ENCODE measurements at regions not wholly inside any gene's neighbourhood (a gene's known extent, or its start where the extent isn't known, plus 50 kb on each side); places are given as distances from the start of the nearest gene placed in this dataset.
"Not testable (repeated sequence)": the region's sequence is repeated elsewhere in the genome, so short reads cannot be mapped to it uniquely, and the experiment has no call there.

DNA sequence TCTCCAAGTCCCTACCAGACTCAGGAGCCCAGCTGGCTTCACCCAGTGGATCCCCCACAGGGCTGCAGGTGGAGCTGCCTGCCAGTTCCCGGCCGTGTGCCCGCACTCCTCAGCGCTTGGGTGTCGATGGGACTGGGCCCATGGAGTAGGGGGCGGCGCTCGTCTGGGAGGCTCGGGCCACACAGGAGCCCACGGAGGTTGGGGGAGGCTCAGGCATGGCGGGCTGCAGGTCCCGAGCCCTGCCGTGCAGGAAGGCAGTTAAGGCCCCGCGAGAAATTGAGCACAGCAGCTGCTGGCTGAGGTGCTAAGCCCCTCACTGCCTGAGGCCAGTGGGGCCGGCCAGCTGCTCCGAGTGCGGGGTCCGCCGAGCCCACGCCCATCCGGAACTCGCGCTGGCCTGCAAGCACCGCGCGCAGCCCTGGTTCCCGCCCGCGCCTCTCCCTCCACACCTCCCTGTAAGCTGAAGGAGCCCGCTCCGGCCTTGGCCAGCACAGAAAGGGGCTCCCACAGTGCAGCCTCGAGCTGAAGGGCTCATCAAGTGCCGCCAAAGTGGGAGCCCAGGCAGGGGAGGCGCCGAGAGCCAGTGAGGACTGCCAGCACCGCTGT lies 1771.1 kb downstream of the OLFM4 start:
- Mint-ChIP-seq H3K27ac (no peak overlapping the region), H3K9me3 (peaks cover 10 to 37% (median 23%) of the 10 kb centered on the region in 6 donors), H3K36me3 (peaks cover 0 to 4% (median 0%) of the 10 kb centered on the region in 3 donors), H3K4me3 (no peak overlapping the region), H3K4me1 (no peaks in the 10 kb centered on the region), H3K27me3 (ENCODE audit: low read depth in 3 of 3) (peaks cover 0 to 4% (median 0%) of the 10 kb centered on the region in 3 donors)
- DNase-seq = no peak

DNA sequence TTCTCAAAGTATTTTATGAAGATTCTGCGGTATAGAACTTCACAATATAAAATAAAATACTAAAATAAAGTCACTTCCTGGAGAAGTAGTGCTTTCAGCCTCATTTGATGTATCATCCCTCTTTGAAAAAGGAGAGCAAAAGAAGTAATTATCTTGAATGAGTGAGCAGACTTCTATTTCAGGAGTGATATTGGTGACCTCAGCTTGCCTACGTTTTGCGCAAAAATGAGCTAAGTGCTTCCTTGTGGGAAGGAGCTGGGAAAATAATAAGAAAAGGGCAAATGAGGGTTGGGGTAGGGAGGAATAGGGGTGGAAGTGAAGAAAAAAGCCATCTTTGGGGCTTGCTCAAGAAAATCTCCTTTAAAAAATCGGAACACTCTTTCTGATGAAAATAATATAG lies 1773.6 kb downstream of the OLFM4 start:
- H3K4me3 Mint-ChIP-seq = no peak overlapping the region
- no peak for DNase-seq
- peaks cover 0 to 4% (median 4%) of the 10 kb centered on the region in 3 donors for H3K36me3 Mint-ChIP-seq
- H3K4me1 Mint-ChIP-seq = no peaks in the 10 kb centered on the region
- H3K27me3 Mint-ChIP-seq (ENCODE audit: low read depth in 3 of 3) = peaks cover 0 to 4% (median 0%) of the 10 kb centered on the region in 3 donors
- peaks cover 13 to 44% (median 31%) of the 10 kb centered on the region in 6 donors for H3K9me3 Mint-ChIP-seq
- no peak overlapping the region for H3K27ac Mint-ChIP-seq

DNA sequence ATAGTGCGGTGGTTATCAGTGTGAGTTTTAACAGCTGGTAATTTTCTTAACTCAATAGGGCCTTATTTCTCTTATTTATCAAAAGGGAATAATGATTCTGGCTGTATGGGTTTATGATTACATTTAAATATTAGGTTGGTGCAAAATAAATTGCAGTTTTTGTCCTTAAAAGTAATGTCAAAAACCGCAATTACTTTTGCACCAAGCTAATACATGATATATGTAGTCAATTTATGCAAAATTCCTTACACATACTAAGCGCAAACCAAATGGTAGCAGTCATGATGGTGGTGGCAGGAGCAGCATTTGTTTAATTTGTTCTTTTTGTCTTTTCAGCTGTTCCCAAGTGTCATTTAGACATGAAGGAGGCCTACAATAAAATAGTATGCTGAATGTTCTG lies 1777.1 kb downstream of the OLFM4 start:
- H3K27ac Mint-ChIP-seq = no peak overlapping the region
- no peak for DNase-seq
- peaks cover 5 to 37% (median 25%) of the 10 kb centered on the region in 6 donors for H3K9me3 Mint-ChIP-seq
- peaks cover 0 to 2% (median 0%) of the 10 kb centered on the region in 3 donors for H3K27me3 Mint-ChIP-seq (ENCODE audit: low read depth in 3 of 3)
- no peak overlapping the region for H3K4me3 Mint-ChIP-seq
- H3K4me1 Mint-ChIP-seq = no peaks in the 10 kb centered on the region
- peaks cover 0 to 4% (median 0%) of the 10 kb centered on the region in 3 donors for H3K36me3 Mint-ChIP-seq

DNA sequence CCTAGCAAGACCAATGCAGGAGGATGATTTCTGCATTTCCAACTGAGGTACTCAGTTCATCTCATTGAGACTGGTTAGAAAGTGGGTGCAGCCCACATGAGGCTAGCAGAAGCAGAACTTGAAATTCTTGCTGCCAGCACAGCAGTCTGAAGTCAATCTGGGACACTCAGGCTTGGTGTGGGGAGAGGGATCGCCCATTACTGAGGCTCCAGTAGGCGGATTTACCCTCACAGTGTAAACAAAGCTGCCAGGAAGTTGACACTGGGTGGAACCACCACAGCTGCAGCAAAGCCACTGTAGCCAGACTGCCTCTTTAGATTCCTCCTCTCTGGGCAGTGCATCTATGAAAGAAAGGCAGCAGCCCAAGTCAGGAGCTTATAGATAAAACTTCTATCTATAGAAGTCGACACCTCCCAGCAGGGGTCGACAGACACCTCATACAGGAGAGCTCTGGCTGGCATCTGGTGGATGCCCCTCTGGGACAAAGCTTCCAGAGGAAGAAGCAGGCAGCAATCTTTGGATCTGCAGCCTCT lies 1793.4 kb downstream of the OLFM4 start:
- peaks cover 15 to 65% (median 54%) of the 10 kb centered on the region in 6 donors for H3K9me3 Mint-ChIP-seq
- not testable (repeated sequence) for DNase-seq; H3K4me3 Mint-ChIP-seq; H3K4me1 Mint-ChIP-seq; H3K27ac Mint-ChIP-seq; H3K27me3 Mint-ChIP-seq (ENCODE audit: low read depth in 3 of 3); H3K36me3 Mint-ChIP-seq

DNA sequence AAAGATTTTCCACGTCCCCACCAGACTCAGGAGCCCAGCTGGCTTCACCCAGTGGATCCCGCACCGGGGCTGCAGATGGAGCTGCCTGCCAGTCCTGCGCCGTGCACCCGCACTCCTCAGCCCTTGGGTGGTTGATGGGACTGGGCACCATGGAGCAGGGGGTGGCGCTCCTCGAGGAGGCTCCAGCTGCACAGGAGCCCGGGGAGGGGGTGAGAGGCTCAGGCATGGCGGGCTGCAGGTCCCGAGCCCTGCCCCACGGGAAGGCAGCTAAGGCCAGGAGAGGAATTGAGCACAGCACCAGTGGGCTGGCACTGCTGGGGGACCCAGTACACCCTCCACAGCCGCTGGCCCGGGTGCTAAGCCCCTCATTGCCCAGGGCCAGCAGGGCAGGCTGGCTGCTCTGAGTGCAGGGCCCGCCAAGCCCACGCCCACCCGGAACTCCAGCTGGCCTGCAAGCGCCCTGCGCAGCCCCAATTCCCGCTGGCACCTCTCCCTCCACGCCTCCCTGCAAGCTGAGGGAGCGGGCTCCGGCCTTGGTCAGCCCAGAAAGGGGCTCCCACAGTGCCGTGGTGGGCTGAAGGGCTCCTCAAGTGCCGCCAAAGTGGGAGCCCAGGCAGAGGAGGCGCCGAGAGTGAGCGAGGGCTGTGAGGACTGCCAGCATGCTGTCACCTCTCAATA lies 1800.9 kb downstream of the OLFM4 start:
- not testable (repeated sequence) for DNase-seq; H3K4me3 Mint-ChIP-seq; H3K4me1 Mint-ChIP-seq; H3K27me3 Mint-ChIP-seq (ENCODE audit: low read depth in 3 of 3); H3K36me3 Mint-ChIP-seq; H3K27ac Mint-ChIP-seq
- H3K9me3 Mint-ChIP-seq = peaks cover 7 to 61% (median 42%) of the 10 kb centered on the region in 6 donors

DNA sequence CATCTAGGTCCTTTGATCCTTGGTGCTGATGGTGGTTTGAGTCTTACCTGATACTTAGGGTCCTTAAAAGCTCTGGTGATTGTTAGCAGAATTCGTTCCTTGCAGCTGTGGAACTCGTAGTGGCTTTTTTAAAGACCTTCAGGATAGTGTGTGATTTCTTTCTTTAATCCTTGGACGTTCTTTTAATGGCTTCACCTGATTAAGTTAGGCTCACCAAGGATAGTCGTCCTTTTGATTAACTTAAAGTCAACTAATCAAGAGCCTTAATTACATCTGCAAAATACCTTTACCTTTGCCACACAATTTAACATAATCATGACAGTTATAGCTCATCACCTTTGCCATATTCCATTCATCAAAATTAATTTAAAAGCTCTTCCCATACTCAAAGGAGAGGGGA lies 1807.7 kb downstream of the OLFM4 start:
- Mint-ChIP-seq H3K36me3 (no peaks in the 10 kb centered on the region), H3K4me1 (no peaks in the 10 kb centered on the region), H3K27me3 (ENCODE audit: low read depth in 3 of 3) (peaks cover 0 to 3% (median 0%) of the 10 kb centered on the region in 3 donors), H3K9me3 (peaks cover 2 to 26% (median 11%) of the 10 kb centered on the region in 6 donors), H3K4me3 (no peak overlapping the region), H3K27ac (no peak overlapping the region)
- no peak for DNase-seq

DNA sequence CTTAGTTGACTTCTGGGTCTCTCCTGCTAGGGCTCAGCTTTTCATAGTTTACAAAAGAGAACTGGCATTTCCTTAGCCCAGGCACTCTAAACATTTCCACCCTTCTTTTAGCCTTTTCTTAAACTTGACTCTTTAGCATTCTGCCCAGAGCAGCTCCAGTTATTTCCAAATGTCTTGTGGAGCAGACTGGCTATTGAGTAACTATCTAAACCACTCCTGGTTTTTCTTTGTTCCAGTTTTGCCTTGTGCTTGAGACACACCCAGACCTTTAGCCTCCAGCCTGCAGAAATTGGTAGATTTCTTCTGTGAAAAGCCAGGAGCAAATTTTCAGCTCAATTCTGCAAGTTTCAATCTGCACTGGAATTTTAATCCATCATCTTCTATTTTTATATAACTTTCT lies 1813.1 kb downstream of the OLFM4 start:
- no peak for DNase-seq
- Mint-ChIP-seq H3K4me3 (no peak overlapping the region), H3K36me3 (no peaks in the 10 kb centered on the region), H3K27ac (no peak overlapping the region), H3K27me3 (ENCODE audit: low read depth in 3 of 3) (peaks cover 0 to 2% (median 0%) of the 10 kb centered on the region in 3 donors), H3K4me1 (no peaks in the 10 kb centered on the region), H3K9me3 (peaks cover 5 to 33% (median 14%) of the 10 kb centered on the region in 6 donors)

DNA sequence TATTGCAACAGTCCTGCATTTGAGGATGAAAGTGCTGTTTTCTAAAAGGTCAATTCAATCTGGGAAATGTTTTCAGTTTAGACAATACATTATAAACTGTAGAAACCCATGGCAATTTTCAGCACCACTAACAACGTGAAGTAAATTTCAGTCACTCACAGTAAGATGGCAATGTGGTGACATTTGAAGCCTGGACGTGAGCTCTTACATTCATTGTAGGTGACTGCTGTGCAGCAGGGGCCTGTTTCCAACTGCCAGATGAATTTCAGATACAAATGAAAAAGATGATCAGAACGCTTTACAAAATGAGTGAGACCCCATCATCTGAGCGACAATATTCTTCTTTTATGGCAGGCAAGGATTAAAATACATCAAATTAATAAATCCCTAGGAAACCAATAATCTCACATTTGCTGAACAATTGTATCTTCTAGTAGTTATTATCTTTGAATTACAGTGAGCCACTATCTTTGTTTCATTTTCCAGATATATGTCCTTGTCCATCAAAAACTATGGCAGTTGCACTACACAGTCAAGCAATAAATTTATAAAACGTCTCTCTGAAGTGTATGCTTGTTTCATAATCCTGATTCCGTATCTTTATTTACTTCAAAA lies 1816.8 kb downstream of the OLFM4 start:
- no peak for DNase-seq
- no peaks in the 10 kb centered on the region for H3K36me3 Mint-ChIP-seq
- H3K9me3 Mint-ChIP-seq = peaks cover 3 to 36% (median 14%) of the 10 kb centered on the region in 6 donors
- no peak overlapping the region for H3K27ac Mint-ChIP-seq
- no peaks in the 10 kb centered on the region for H3K4me1 Mint-ChIP-seq
- peaks cover 0 to 4% (median 3%) of the 10 kb centered on the region in 3 donors for H3K27me3 Mint-ChIP-seq (ENCODE audit: low read depth in 3 of 3)
- no peak overlapping the region for H3K4me3 Mint-ChIP-seq

DNA sequence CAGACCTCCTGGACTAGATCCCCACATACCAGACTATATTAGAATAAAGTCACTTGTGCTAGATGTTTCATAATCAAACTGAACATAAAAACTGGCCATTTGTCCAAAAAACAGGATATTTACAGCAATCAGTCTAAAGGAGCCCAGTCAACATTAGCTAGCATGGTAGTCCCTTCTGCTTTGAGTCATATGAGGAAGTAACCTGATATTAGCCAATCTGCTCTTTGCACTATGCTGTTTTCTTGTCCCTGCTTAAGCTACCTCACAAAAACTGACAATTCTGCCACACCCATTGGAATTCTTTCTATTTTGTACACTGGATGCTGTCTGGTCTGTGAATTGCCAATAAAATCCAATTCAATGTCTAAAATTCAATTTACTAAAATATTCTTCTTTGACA lies 1824.2 kb downstream of the OLFM4 start:
- Mint-ChIP-seq H3K9me3 (peaks cover 6 to 24% (median 17%) of the 10 kb centered on the region in 6 donors), H3K4me3 (no peak overlapping the region), H3K4me1 (no peaks in the 10 kb centered on the region), H3K36me3 (no peaks in the 10 kb centered on the region), H3K27me3 (ENCODE audit: low read depth in 3 of 3) (peaks cover 0 to 2% (median 2%) of the 10 kb centered on the region in 3 donors), H3K27ac (no peak overlapping the region)
- DNase-seq = no peak

DNA sequence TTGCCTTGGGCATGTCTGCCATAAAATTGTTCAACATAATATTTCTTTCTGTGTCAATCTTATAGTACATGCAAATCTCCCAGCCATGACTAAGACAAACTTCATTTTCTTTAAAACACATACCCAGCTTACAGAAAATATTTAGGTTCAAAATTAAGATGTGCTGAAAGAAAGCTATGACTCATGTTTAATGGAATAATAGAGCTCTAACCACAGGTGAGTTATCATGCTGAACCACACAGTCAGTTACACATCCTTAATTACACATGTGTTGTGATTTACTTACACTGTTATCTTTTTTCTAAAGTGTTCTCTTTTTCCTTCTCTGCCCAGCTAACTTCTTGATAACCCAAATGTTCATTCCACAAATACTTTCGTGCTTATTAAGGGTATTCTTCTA lies 1831.2 kb downstream of the OLFM4 start:
- Mint-ChIP-seq H3K4me1 (no peaks in the 10 kb centered on the region), H3K4me3 (no peak overlapping the region), H3K27ac (no peak overlapping the region), H3K9me3 (peaks cover 0 to 46% (median 17%) of the 10 kb centered on the region in 6 donors), H3K36me3 (peaks cover 0 to 8% (median 7%) of the 10 kb centered on the region in 3 donors), H3K27me3 (ENCODE audit: low read depth in 3 of 3) (no peaks in the 10 kb centered on the region)
- DNase-seq = no peak

DNA sequence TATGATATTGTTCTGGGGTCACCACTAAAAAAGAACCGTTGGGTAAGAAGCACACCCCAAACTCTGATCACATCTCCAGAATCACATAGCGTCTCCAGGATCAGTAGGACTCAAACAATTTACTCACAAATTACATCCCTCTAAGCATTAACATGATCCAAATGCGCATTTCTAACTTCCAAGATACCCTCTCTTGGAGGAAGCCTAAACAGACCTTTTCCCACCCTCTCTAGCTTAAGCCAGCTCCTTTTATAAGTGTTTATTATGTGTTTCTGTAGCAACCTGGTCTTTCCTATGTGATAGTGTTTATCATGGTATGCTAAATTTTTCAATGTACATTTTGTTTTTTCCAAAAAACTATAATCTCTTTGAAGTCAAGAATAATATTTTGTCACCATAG lies 1846.5 kb downstream of the OLFM4 start:
- no peak for DNase-seq
- Mint-ChIP-seq H3K36me3 (no peaks in the 10 kb centered on the region), H3K4me3 (no peak overlapping the region), H3K9me3 (peaks cover 3 to 25% (median 17%) of the 10 kb centered on the region in 6 donors), H3K4me1 (no peaks in the 10 kb centered on the region), H3K27me3 (ENCODE audit: low read depth in 3 of 3) (no peaks in the 10 kb centered on the region), H3K27ac (no peak overlapping the region)

DNA sequence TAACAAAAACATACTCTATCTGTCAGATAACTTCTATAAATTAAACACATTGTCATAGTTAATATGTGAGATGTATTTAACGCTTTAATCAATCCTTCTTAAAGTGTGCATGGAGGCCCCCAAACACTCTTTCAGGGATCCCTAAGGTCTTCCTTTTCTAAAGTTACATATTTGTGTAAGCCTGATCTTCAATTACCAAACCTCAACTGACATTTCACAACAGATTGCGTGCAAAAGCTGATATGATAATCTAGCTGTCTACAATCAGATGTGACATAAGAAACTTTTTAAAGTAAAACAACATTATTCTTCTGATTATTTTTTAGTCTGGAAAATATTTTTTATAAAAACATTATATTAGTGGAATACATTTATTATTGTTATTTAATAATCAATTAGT lies 1850.4 kb downstream of the OLFM4 start:
- H3K27me3 Mint-ChIP-seq (ENCODE audit: low read depth in 3 of 3) = no peaks in the 10 kb centered on the region
- no peak overlapping the region for H3K4me3 Mint-ChIP-seq
- peaks cover 3 to 24% (median 16%) of the 10 kb centered on the region in 6 donors for H3K9me3 Mint-ChIP-seq
- DNase-seq = no peak
- no peaks in the 10 kb centered on the region for H3K4me1 Mint-ChIP-seq
- H3K36me3 Mint-ChIP-seq = no peaks in the 10 kb centered on the region
- no peak overlapping the region for H3K27ac Mint-ChIP-seq

DNA sequence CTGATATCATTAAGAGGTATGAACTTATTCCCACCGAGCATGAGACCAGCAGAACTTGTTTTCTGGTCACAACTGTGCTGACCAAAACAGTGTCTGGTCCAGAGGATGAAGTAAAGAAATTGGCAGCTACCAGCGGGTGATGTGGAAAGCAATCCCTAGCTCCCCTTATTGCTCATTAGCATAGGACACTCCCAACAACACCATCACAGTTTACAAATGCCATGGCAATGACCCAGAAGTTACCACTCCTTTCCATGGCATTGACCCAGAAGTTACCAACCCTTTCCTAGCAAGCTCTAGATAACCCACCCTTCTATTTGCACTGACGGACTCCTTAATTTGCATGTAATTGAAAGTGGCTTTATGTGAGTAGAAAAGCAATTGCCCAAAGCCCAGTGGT lies 1856.1 kb downstream of the OLFM4 start:
- peaks cover 5 to 42% (median 27%) of the 10 kb centered on the region in 6 donors for H3K9me3 Mint-ChIP-seq
- no peak overlapping the region for H3K27ac Mint-ChIP-seq
- H3K4me3 Mint-ChIP-seq = no peak overlapping the region
- H3K36me3 Mint-ChIP-seq = no peaks in the 10 kb centered on the region
- no peak for DNase-seq
- H3K27me3 Mint-ChIP-seq (ENCODE audit: low read depth in 3 of 3) = no peaks in the 10 kb centered on the region
- H3K4me1 Mint-ChIP-seq = no peaks in the 10 kb centered on the region

DNA sequence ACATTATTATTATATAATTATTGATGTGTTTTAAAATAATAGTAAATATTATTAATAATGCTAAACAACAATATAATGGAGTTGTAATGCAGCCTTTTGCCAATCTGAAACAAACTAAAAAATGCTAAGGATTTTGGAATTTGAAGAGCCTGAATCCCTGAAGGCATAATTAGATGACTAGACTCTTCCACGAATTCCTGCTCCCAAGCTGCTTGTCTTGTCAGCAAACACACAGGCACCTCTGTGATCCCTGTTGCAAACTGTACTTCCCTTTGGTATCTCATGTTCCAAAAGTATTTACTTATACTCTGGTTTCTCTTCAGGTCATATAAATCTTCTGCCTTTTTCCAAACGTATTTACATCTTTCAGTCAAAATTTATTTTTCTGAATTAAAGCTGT lies 1862.4 kb downstream of the OLFM4 start:
- no peaks in the 10 kb centered on the region for H3K4me1 Mint-ChIP-seq
- H3K9me3 Mint-ChIP-seq = peaks cover 12 to 53% (median 34%) of the 10 kb centered on the region in 6 donors
- no peak overlapping the region for H3K4me3 Mint-ChIP-seq
- no peak for DNase-seq
- no peak overlapping the region for H3K27ac Mint-ChIP-seq
- no peaks in the 10 kb centered on the region for H3K36me3 Mint-ChIP-seq
- peaks cover 0 to 2% (median 0%) of the 10 kb centered on the region in 3 donors for H3K27me3 Mint-ChIP-seq (ENCODE audit: low read depth in 3 of 3)

All from immature natural killer cell (primary cell).